Parathyroid adenoma (tissue), 2 donors: ENCODE measurements at regions not wholly inside any gene's neighbourhood (a gene's known extent, or its start where the extent isn't known, plus 50 kb on each side); places are given as distances from the start of the nearest gene placed in this dataset.

Experiments
- H2AFZ ChIP-seq: fragments of 300-600 bp; sonication (generic); one replicate; pipeline ENCODE4 v1.7.0; 2017; ENCODE audit warnings: antibody characterized with exemption, mild to moderate bottlenecking
- H3K27ac ChIP-seq: fragments of 300-600 bp; sonication (generic); one replicate; pipeline ENCODE4 v1.7.0; 2017
- H3K27me3 ChIP-seq: fragments of 300-600 bp; sonication (generic); one replicate; pipeline ENCODE4 v1.7.0; 2017; ENCODE audit warnings: low read length; ENCODE audit not compliant: control insufficient read depth, insufficient read depth
- H3K36me3 ChIP-seq: fragments of 300-600 bp; sonication (generic); one replicate; pipeline ENCODE4 v1.7.0; 2017; ENCODE audit warnings: low read length; ENCODE audit not compliant: control insufficient read depth, insufficient read depth
- H3K4me1 ChIP-seq: fragments of 300-600 bp; sonication (generic); one replicate; pipeline ENCODE4 v1.7.0; 2017; ENCODE audit warnings: control low read depth
- H3K4me2 ChIP-seq: fragments of 300-600 bp; sonication (generic); one replicate; pipeline ENCODE4 v1.7.0; 2017; ENCODE audit warnings: low read length
- H3K4me3 ChIP-seq: fragments of 300-600 bp; sonication (generic); one replicate; pipeline ENCODE4 v1.7.0; 2017; ENCODE audit warnings: low read depth, low read length
- H3K79me2 ChIP-seq: fragments of 300-600 bp; sonication (generic); one replicate; pipeline ENCODE4 v1.7.0; 2017; ENCODE audit warnings: control low read depth
- H3K9ac ChIP-seq: fragments of 300-600 bp; sonication (generic); one replicate; pipeline ENCODE4 v1.7.0; 2017; ENCODE audit warnings: mild to moderate bottlenecking
- H3K9me3 ChIP-seq: fragments of 300-600 bp; sonication (generic); one replicate; pipeline ENCODE4 v1.7.0; 2017; ENCODE audit warnings: low read length; ENCODE audit not compliant: control insufficient read depth
- CTCF ChIP-seq: fragments of 300-600 bp; sonication (generic); IDR thresholded peaks from one replicate; pipeline ENCODE4 v1.7.0; 2017; ENCODE audit warnings: antibody characterized with exemption, mild to moderate bottlenecking
- donor health status: primary hyperparathyroidism.

- H3K27ac ChIP-seq: no peak overlapping the region
- H3K27me3 ChIP-seq: no peaks in the 10 kb centered on the region
These were observed 1484.8 kb downstream of the EFNB2 start for GRCh38 chr13:105050686-105051085.

GRCh38 chr13:105048677-105049076 is 1486.8 kb downstream of the EFNB2 start:
- Histone ChIP-seq H3K9me3 (no peaks in the 10 kb centered on the region), H3K4me3 (no peak overlapping the region), H3K4me1 (no peaks in the 10 kb centered on the region), H3K9ac (no peak overlapping the region), H2AFZ (no peak overlapping the region), H3K36me3 (no peaks in the 10 kb centered on the region), H3K4me2 (no peak overlapping the region), H3K27me3 (no peaks in the 10 kb centered on the region), H3K79me2 (no peaks in the 10 kb centered on the region), H3K27ac (no peak overlapping the region)
- TF ChIP-seq CTCF: no peak

More at GRCh38 chr13:105050686-105051085, 1484.8 kb downstream of the EFNB2 start:
- Histone ChIP-seq H3K79me2 (no peaks in the 10 kb centered on the region), H3K9me3 (no peaks in the 10 kb centered on the region), H3K36me3 (no peaks in the 10 kb centered on the region), H3K9ac (no peak overlapping the region), H3K4me2 (no peak overlapping the region), H3K4me3 (no peak overlapping the region), H2AFZ (no peak overlapping the region), H3K4me1 (no peaks in the 10 kb centered on the region)
- no peak for TF ChIP-seq CTCF

- Histone ChIP-seq H3K4me3 (no peak overlapping the region), H2AFZ (no peak overlapping the region), H3K9me3 (no peaks in the 10 kb centered on the region), H3K79me2 (no peaks in the 10 kb centered on the region), H3K9ac (no peak overlapping the region), H3K27ac (no peak overlapping the region), H3K27me3 (no peaks in the 10 kb centered on the region), H3K4me2 (no peak overlapping the region), H3K36me3 (no peaks in the 10 kb centered on the region), H3K4me1 (no peaks in the 10 kb centered on the region)
- TF ChIP-seq CTCF: no peak
These were observed 1487.7 kb downstream of the EFNB2 start for GRCh38 chr13:105047676-105048295.

GRCh38 chr13:105037110-105037509 is 1498.4 kb downstream of the EFNB2 start:
- Histone ChIP-seq H3K4me2 (no peak overlapping the region), H3K27me3 (no peaks in the 10 kb centered on the region), H3K36me3 (no peaks in the 10 kb centered on the region), H3K27ac (no peak overlapping the region), H3K9ac (no peak overlapping the region), H3K79me2 (no peaks in the 10 kb centered on the region), H3K9me3 (no peaks in the 10 kb centered on the region), H3K4me1 (no peaks in the 10 kb centered on the region), H3K4me3 (no peak overlapping the region), H2AFZ (no peak overlapping the region)
- TF ChIP-seq CTCF: no peak

GRCh38 chr13:105035092-105035491 is 1500.4 kb downstream of the EFNB2 start:
- Histone ChIP-seq H3K79me2 (no peaks in the 10 kb centered on the region), H3K9ac (no peak overlapping the region), H3K4me1 (no peaks in the 10 kb centered on the region), H3K4me3 (no peak overlapping the region), H3K27ac (no peak overlapping the region), H2AFZ (no peak overlapping the region), H3K27me3 (no peaks in the 10 kb centered on the region), H3K9me3 (no peaks in the 10 kb centered on the region), H3K4me2 (no peak overlapping the region), H3K36me3 (no peaks in the 10 kb centered on the region)
- TF ChIP-seq CTCF: no peak
